ENCODE measurements at regions not wholly inside any gene's neighbourhood (a gene's known extent, or its start where the extent isn't known, plus 50 kb on each side); places are given as distances from the start of the nearest gene placed in this dataset.

GRCh38 chr15:47312161-47312560 lies 405.1 kb upstream of the SEMA6D start:
- RAD21 ChIA-PET (ENCODE audit: unreplicated experiment) = interaction anchor here (1.4 kb wide), 1 partner anchor 116 kb away, joined by 4 read pairs; no protein-coding TSS in a partner anchor
- POLR2A ChIA-PET = no interaction called here
- Histone ChIP-seq H3K79me2 (ENCODE audit: control insufficient read depth, insufficient read depth, low read length) (no peaks in the 10 kb centered on the region), H3K36me3 (ENCODE audit: control insufficient read depth in 2 of 2, insufficient read depth in 2 of 2, low read length in 1 of 2) (no peaks in the 10 kb centered on the region), H3K9me3 (replicated peaks; ENCODE audit: control insufficient read depth, insufficient read depth, low read length) (no peaks in the 10 kb centered on the region), H3K4me3 (no peak overlapping the region), H3K27ac (ENCODE audit: control insufficient read depth, insufficient read depth) (no peak overlapping the region), H3K4me2 (ENCODE audit: control insufficient read depth, insufficient read depth) (no peak overlapping the region), H2AFZ (ENCODE audit: control insufficient read depth, low read depth, low read length) (no peak overlapping the region), H3K27me3 (replicated peaks in 1 of 2; ENCODE audit: control insufficient read depth in 2 of 2, insufficient read depth in 2 of 2, low read length in 1 of 2) (no peaks in the 10 kb centered on the region), H4K20me1 (ENCODE audit: control insufficient read depth, insufficient read depth) (no peaks in the 10 kb centered on the region), H3K9ac (ENCODE audit: control insufficient read depth, insufficient read depth, low read length) (no peak overlapping the region), H3K4me1 (ENCODE audit: control insufficient read depth, insufficient read depth, low read length) (no peaks in the 10 kb centered on the region)
- CTCF ChIA-PET = no interaction called here
- DNase-seq (ENCODE audit: low read depth, low spot score) (no peak), FAIRE-seq (no peak), ATAC-seq (no peak)
- WGBS (ENCODE audit: insufficient coverage, insufficient replicate concordance, low lambda C conversion rate, missing lambda C conversion rate) = 43% methylated on average over 3 of the region's 3 CpGs
- no TSS peak for BruUV-seq (replicated peaks)
- intact Hi-C loops (cut with micrococcal nuclease; ENCODE audit: unreplicated experiment) = no loop called here
- SMC1A ChIA-PET (ENCODE audit: uncharacterized antibody, unreplicated experiment) = no interaction called here
- in situ Hi-C loops (cut with MboI) = no loop called here
- TF ChIP-seq E2F8 (IDR thresholded peaks at IDR 0.05; ENCODE audit: low read depth, partially characterized antibody) (no peak), RELB (IDR thresholded peaks at IDR 0.05; ENCODE audit: low read depth) (no peak), CTCF (IDR thresholded peaks at IDR 0.05 in 2 of 3, conservative IDR thresholded peaks at IDR 0.05 in 1 of 3; ENCODE audit: control insufficient read depth in 2 of 3, extremely low read depth in 1 of 3, insufficient read depth in 1 of 3, low read depth in 3 of 3, low read length in 3 of 3) (no peak), BCLAF1 (IDR thresholded peaks at IDR 0.05) (no peak), PAX5 (IDR thresholded peaks at IDR 0.05; ENCODE audit: borderline replicate concordance, low read depth, low read length) (no peak), POU2F2 (IDR thresholded peaks at IDR 0.05; ENCODE audit: borderline replicate concordance, low read depth, low read length) (no peak), PBX3 (IDR thresholded peaks at IDR 0.05; ENCODE audit: insufficient replicate concordance, low read depth, low read length) (no peak), HDGF (IDR thresholded peaks at IDR 0.05) (no peak), PKNOX1 (IDR thresholded peaks at IDR 0.05) (no peak), SPI1 (IDR thresholded peaks at IDR 0.05; ENCODE audit: borderline replicate concordance, insufficient read depth, low read depth, low read length) (no peak), RAD21 (IDR thresholded peaks at IDR 0.05; ENCODE audit: insufficient read depth, low read depth, low read length) (no peak), ESRRA (IDR thresholded peaks at IDR 0.05; ENCODE audit: low read length) (no peak)

All from GM12878 (cell line).